Fibroblast of skin of back (primary cell): ENCODE measurements at regions not wholly inside any gene's neighbourhood (a gene's known extent, or its start where the extent isn't known, plus 50 kb on each side); places are given as distances from the start of the nearest gene placed in this dataset.

Experiments
- DNase-seq: peaks from one replicate; pipeline ENCODE4 v3.0.0-alpha.2; 2013

DNA sequence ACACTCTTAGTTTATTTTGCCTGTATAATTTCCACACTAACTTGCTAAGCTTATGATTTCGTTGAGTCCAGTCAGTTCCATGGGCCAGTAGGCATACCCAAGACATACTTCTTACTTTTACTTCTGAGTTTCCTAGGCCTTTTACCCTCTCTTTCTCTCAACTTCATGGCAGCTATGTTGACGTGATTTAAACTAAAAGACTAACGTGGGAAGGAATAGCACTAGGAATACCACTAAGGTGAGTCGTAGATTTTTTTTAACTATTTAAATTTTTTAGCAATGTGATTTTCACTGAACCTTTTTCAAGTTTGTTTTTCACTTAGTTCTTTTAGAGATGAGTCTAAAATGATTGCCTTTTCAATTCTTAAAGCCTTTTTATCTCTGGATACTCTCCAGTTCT is 793.5 kb upstream of the NOVA1 start:
- DNase-seq, result peak; percentile 74

DNA sequence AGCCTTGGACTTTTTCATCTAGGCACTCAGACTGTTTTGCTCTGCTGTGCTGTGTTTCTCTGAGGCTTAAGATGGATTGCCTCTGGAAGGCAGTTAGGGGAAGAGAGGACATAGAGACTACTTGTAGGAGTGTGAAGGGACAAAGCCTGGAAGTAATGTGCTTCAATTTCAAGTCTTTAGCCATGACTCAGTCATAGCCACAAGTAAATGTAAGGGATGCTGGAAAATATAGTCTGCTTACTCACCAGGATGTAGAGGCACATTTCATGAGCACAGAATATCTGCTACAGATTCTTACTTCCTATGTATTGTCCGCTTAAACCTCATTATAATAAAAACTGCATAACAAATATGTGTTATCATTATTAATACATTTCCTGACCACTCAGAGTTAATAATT is 794.3 kb upstream of the NOVA1 start:
- DNase-seq, result peak; percentile 87

- peak; percentile 80 for DNase-seq
These were observed 812.1 kb upstream of the NOVA1 start for GRCh38 chr14:27409944-27410343.

DNA sequence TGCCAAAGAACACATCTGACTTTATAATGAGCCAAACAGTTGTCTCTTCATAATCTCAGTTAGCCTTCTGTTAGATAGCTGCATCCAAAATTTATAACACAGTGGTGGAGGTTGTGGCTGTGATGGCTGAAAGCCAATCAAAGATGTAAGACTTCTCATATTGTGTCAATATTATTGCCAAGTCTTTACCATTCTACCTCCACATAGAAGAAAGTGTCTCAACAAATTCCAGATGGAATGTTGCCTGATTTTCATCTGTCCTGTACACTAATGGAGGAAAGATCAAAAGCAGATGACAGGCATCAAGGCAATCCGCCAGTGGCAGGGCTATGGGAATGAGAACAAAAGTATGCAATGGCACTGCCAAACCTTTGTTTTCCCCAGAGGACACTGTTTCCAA is 813.1 kb upstream of the NOVA1 start:
- peak; percentile 43 for DNase-seq

DNA sequence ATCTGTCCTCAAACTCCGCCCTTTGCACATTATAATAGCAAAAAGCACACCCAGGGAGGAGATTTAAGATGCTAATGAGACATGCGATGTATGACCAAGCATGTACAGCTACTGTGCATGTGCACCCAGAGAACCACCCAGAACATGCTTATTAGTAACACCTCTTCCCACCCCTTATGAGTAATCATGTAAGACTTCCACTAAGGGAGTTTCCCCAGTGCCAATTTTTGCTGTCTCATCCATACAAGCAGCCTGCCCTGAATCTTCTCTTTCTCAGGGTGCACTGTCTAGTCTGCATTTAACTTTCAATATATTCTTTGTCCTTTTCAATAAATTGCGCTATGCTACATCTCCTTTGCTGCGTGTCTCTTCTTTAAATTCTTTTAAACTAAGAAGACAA is 830.0 kb upstream of the NOVA1 start:
- peak; percentile 85 for DNase-seq

GRCh38 chr14:27435923-27436670 is 838.3 kb upstream of the NOVA1 start:
- DNase-seq, result no peak

DNA sequence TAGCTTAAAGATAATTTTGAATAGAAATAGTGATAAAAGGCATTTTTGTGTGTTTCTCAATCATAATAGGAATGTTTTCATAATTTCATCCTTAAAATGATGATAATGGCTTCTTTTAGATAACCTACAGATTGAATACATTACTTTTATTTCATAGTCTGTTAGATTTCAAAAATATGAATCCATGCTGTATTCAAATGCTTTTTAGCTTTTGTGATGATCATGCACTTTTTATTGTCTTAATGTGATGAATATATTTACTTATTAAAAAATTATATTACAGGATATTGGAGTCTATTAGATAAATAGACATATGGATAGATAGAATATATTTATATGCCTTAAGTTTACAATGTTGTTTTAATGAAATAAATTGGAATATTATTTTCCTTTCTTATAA is 886.8 kb upstream of the NOVA1 start:
- DNase-seq, result no peak

GRCh38 chr14:27485193-27485592 is 887.4 kb upstream of the NOVA1 start:
- no peak for DNase-seq

- DNase-seq, result no peak
These were observed 908.4 kb upstream of the NOVA1 start for GRCh38 chr14:27506272-27506671.

- DNase-seq, result peak; percentile 54
These were observed 930.5 kb upstream of the NOVA1 start for GRCh38 chr14:27528328-27528727.

GRCh38 chr14:27536748-27537147 is 938.9 kb upstream of the NOVA1 start:
- DNase-seq, result no peak

DNA sequence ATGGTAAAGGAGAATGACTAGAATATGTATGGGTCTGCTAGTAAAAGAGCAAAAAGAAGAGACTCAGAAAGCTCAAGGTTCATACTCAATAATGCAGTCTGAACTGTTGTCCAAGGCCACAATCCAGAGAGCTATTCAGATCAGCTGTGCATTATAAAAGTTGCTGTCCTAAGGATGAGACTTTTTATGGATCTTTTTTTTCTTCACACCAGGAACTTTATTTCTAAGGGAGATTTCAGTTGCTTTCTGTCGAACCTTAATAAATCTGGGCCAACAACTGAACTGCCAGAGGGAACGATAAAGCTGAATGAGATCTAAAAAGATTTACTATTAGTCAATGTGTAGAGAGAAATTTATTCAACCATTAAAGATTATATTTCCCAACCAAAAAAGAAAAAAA is 948.3 kb upstream of the NOVA1 start:
- DNase-seq, result no peak

- DNase-seq, result peak; percentile 8
These were observed 956.0 kb upstream of the NOVA1 start for GRCh38 chr14:27553790-27554189.

- no peak for DNase-seq
These were observed 959.6 kb upstream of the NOVA1 start for GRCh38 chr14:27557445-27557844.

GRCh38 chr14:27559848-27560247 is 962.0 kb upstream of the NOVA1 start:
- no peak for DNase-seq

DNA sequence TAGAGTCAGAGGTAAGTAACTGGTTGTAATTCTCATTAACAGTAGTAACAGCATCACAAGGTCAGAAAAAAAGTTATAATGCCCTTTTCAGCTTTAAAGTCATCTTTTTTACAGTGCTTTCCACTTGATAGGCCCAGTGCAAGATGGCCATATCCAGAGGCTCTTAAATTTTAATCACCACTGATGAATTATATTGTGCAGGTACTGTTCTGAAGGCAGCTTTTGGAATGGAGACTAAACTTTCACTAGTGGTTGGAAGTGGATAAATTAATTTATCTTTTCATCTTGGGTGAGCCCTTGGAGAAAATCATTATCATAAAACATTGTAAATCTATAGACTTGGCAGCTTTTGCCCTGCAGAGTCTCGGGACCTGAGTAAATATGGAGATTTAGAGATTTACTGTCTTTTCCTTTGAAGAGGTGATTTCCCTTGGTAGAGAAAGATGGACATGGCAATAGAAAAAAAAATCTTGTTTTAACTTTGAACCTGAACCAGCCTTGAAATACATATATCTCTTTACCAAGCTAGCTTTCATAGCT is 969.1 kb upstream of the NOVA1 start:
- DNase-seq, result no peak

DNA sequence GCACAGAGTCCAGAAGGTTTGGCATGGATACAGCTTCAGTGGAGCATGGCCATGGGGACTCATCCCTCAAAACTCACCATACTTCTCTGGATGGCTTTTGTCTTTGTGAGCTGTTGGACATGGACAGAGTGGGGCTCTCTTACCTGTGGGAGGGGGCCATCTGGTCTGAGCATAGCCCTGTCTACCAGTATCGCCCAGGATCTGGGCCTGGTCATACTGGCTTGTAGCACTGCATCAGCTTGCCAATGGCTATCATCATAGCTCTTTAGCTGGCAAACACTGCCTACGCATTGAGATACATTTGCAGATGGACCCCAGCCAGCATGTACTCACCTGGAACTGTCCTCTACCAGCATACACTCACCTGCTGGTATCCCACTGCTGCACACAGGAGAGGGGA is 975.2 kb upstream of the NOVA1 start:
- DNase-seq, result no peak

- no peak for DNase-seq
These were observed 989.3 kb upstream of the NOVA1 start for GRCh38 chr14:27587103-27587502.

DNA sequence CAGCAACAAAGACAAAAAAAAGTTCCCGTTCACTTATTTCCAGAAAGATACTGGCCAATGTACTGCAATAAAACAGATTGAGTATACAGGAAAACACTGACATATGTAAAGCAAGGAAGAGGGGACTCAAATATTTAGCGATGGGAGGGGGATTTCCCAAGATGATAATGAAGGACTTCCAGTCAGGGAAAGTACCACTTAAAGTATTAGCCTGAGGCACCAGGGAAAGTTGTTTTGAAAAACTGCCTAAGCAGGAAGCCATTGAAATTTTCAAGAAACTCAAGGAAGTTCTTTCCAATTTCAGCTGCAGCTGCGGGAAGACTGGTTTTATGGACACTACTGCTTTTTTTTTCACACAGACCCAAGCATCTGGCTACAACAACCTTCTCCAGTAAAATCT is 1007.4 kb upstream of the NOVA1 start:
- DNase-seq, result no peak

- DNase-seq, result no peak
These were observed 1010.5 kb upstream of the NOVA1 start for GRCh38 chr14:27608377-27608776.

DNA sequence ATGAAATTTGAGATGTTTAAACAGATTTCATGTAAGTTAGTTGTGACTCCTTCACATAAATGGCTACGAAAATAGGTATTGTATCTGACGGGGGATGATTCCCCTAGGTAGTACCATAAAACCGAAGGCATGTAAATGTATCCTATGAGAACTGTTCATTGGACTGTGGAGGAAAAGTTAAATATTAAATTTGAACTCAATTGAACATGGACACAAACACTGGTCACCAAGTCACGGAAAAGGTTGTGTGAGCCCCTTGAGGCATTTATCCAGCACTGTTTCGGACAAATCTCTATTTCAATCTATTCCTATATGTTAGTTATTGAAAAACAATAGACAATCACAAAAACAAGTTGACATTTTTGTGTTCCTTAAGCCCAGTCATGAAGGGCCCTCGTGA is 1014.3 kb upstream of the NOVA1 start:
- DNase-seq, result no peak

DNA sequence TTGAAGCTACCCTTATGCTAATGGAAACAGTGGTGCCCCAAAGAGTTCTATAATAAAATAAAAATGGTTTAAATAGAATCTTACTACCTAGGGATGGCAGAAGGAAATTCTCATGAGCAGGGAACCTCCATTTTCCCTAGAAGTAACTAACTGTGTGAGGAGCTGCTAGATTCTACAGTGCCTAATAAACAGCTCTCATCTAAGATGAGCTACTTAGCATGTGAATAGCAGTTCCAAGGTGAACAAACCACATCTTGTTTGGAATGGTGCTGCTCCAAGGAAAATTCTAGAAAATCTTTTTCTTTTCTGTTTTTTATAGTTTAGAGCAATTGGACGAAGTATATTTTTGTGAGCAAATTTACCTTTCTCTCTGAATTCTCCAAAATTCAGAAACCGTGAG is 1015.3 kb upstream of the NOVA1 start:
- no peak for DNase-seq

GRCh38 chr14:27623782-27624181 is 1025.9 kb upstream of the NOVA1 start:
- no peak for DNase-seq

- DNase-seq, result no peak
These were observed 1036.5 kb upstream of the NOVA1 start for GRCh38 chr14:27634056-27634970.
